ENCODE measurements at regions not wholly inside any gene's neighbourhood (a gene's known extent, or its start where the extent isn't known, plus 50 kb on each side); places are given as distances from the start of the nearest gene placed in this dataset.
"Not testable (repeated sequence)": the region's sequence is repeated elsewhere in the genome, so short reads cannot be mapped to it uniquely, and the experiment has no call there.

GRCh38 chr6:27592481-27593199, 119.7 kb upstream of the ZNF184 start:
- H3K36me3 ChIP-seq: no peaks in the 10 kb centered on the region
- H3K27ac ChIP-seq (replicated peaks): no peak overlapping the region
- H3K9me3 ChIP-seq (replicated peaks): no peaks in the 10 kb centered on the region
- DNase-seq: no peak
- peak overlapping the region; percentile 26 for H3K4me3 ChIP-seq
- no peak for TF ChIP-seq CTCF (IDR thresholded peaks at IDR 0.05; ENCODE audit: borderline replicate concordance)
- peaks cover 100% of the 10 kb centered on the region for H3K27me3 ChIP-seq (ENCODE audit: low read depth)
- H3K4me1 ChIP-seq: no peaks in the 10 kb centered on the region
- intact Hi-C loops (cut with micrococcal nuclease): no loop called here

GRCh38 chr6:27591699-27592480, 119.0 kb upstream of the ZNF184 start:
- no peak for DNase-seq
- TF ChIP-seq CTCF (IDR thresholded peaks at IDR 0.05; ENCODE audit: borderline replicate concordance): no peak
- Histone ChIP-seq H3K27ac (replicated peaks) (no peak overlapping the region), H3K36me3 (no peaks in the 10 kb centered on the region), H3K9me3 (replicated peaks) (no peaks in the 10 kb centered on the region), H3K27me3 (ENCODE audit: low read depth) (peaks cover 100% of the 10 kb centered on the region), H3K4me3 (peak overlapping the region; percentile 26), H3K4me1 (no peaks in the 10 kb centered on the region)
- intact Hi-C loops (cut with micrococcal nuclease): no loop called here

- H3K9me3 ChIP-seq (replicated peaks); H3K36me3 ChIP-seq; H3K27ac ChIP-seq (replicated peaks); DNase-seq; H3K4me3 ChIP-seq; H3K4me1 ChIP-seq; intact Hi-C loops (cut with micrococcal nuclease): not testable (repeated sequence)
- peaks cover 100% of the 10 kb centered on the region for H3K27me3 ChIP-seq (ENCODE audit: low read depth)
Observed at GRCh38 chr6:27585316-27585715, 112.4 kb upstream of the ZNF184 start.

- Histone ChIP-seq H3K4me1 (no peaks in the 10 kb centered on the region), H3K36me3 (no peaks in the 10 kb centered on the region), H3K27ac (replicated peaks) (no peak overlapping the region), H3K4me3 (no peak overlapping the region), H3K27me3 (ENCODE audit: low read depth) (peaks cover 99% of the 10 kb centered on the region), H3K9me3 (replicated peaks) (no peaks in the 10 kb centered on the region)
- no peak for DNase-seq
- intact Hi-C loops (cut with micrococcal nuclease): no loop called here
- no peak for TF ChIP-seq CTCF (IDR thresholded peaks at IDR 0.05; ENCODE audit: borderline replicate concordance)
Observed at GRCh38 chr6:27584326-27584725, 111.4 kb upstream of the ZNF184 start.

- Histone ChIP-seq H3K4me1 (no peaks in the 10 kb centered on the region), H3K27ac (replicated peaks) (no peak overlapping the region), H3K4me3 (no peak overlapping the region), H3K36me3 (no peaks in the 10 kb centered on the region), H3K27me3 (ENCODE audit: low read depth) (peaks cover 99% of the 10 kb centered on the region), H3K9me3 (replicated peaks) (no peaks in the 10 kb centered on the region)
- no peak for TF ChIP-seq CTCF (IDR thresholded peaks at IDR 0.05; ENCODE audit: borderline replicate concordance)
- intact Hi-C loops (cut with micrococcal nuclease): no loop called here
- DNase-seq: no peak
Observed at GRCh38 chr6:27582928-27583725, 110.2 kb upstream of the ZNF184 start.
